Endothelial cell (in vitro differentiated cells): ENCODE measurements at regions not wholly inside any gene's neighbourhood (a gene's known extent, or its start where the extent isn't known, plus 50 kb on each side); places are given as distances from the start of the nearest gene placed in this dataset.

Source experiments
- DNase-seq: peaks from one replicate; pipeline ENCODE4 v3.0.0; 2021; ENCODE audit warnings: low spot score
- H3K27ac Mint-ChIP-seq: one replicate; pipeline ENCODE4 v1.8.0; 2021; ENCODE audit warnings: mixed read lengths, inconsistent platforms; ENCODE audit not compliant: unreplicated experiment
- H3K27me3 Mint-ChIP-seq: one replicate; pipeline ENCODE4 v1.8.0; 2021; ENCODE audit warnings: mild to moderate bottlenecking, moderate library complexity, mixed read lengths, inconsistent platforms; ENCODE audit not compliant: unreplicated experiment
- H3K36me3 Mint-ChIP-seq: one replicate; pipeline ENCODE4 v1.8.0; 2021; ENCODE audit warnings: mild to moderate bottlenecking, low read depth, mixed read lengths, inconsistent platforms; ENCODE audit not compliant: unreplicated experiment
- H3K4me1 Mint-ChIP-seq: one replicate; pipeline ENCODE4 v1.8.0; 2021; ENCODE audit warnings: mild to moderate bottlenecking, mixed read lengths, inconsistent platforms; ENCODE audit not compliant: unreplicated experiment
- H3K4me3 Mint-ChIP-seq: one replicate; pipeline ENCODE4 v1.8.0; 2021; ENCODE audit warnings: mild to moderate bottlenecking, mixed read lengths, inconsistent platforms; ENCODE audit not compliant: unreplicated experiment
- H3K9me3 Mint-ChIP-seq: one replicate; pipeline ENCODE4 v1.8.0; 2021; ENCODE audit warnings: mixed read lengths, inconsistent platforms; ENCODE audit not compliant: unreplicated experiment
- CTCF ChIP-seq: fragments of 200-600 bp; sonication (generic); IDR thresholded peaks from one replicate; pipeline ENCODE4 v1.5.0; 2021; ENCODE audit warnings: antibody characterized with exemption; ENCODE audit not compliant: unreplicated experiment

- Mint-ChIP-seq H3K9me3 (no peaks in the 10 kb centered on the region), H3K36me3 (peaks cover 10% of the 10 kb centered on the region), H3K4me1 (peaks cover 11% of the 10 kb centered on the region), H3K4me3 (no peak overlapping the region), H3K27me3 (peaks cover 1% of the 10 kb centered on the region), H3K27ac (no peak overlapping the region)
- DNase-seq, result no peak
- TF ChIP-seq CTCF, result no peak
These were observed 134.2 kb upstream of the NABP1 start for GRCh38 chr2:191543708-191544107.

GRCh38 chr2:191544461-191545062 is 133.4 kb upstream of the NABP1 start:
- Mint-ChIP-seq H3K27me3 (peaks cover 1% of the 10 kb centered on the region), H3K27ac (peak overlapping the region; percentile 39), H3K4me3 (no peak overlapping the region), H3K9me3 (no peaks in the 10 kb centered on the region), H3K4me1 (peaks cover 6% of the 10 kb centered on the region), H3K36me3 (peaks cover 10% of the 10 kb centered on the region)
- no peak for TF ChIP-seq CTCF
- no peak for DNase-seq

- H3K36me3 Mint-ChIP-seq, result peaks cover 10% of the 10 kb centered on the region
- peaks cover 6% of the 10 kb centered on the region for H3K4me1 Mint-ChIP-seq
- H3K27ac Mint-ChIP-seq, result no peak overlapping the region
These were observed 132.6 kb upstream of the NABP1 start for GRCh38 chr2:191545361-191545760.

GRCh38 chr2:191552066-191552465 is 125.9 kb upstream of the NABP1 start:
- H3K27ac Mint-ChIP-seq, result no peak overlapping the region
- peaks cover 9% of the 10 kb centered on the region for H3K4me1 Mint-ChIP-seq
- no peaks in the 10 kb centered on the region for H3K36me3 Mint-ChIP-seq
- TF ChIP-seq CTCF, result no peak
- no peak for DNase-seq
- no peaks in the 10 kb centered on the region for H3K27me3 Mint-ChIP-seq
- no peaks in the 10 kb centered on the region for H3K9me3 Mint-ChIP-seq
- H3K4me3 Mint-ChIP-seq, result no peak overlapping the region

More at GRCh38 chr2:191545361-191545760, 132.6 kb upstream of the NABP1 start:
- Mint-ChIP-seq H3K4me3 (peak overlapping the region; percentile 47), H3K9me3 (no peaks in the 10 kb centered on the region), H3K27me3 (peaks cover 1% of the 10 kb centered on the region)
- DNase-seq, result no peak
- TF ChIP-seq CTCF, result no peak

GRCh38 chr2:191554240-191554639 is 123.7 kb upstream of the NABP1 start:
- TF ChIP-seq CTCF, result no peak
- Mint-ChIP-seq H3K27ac (no peak overlapping the region), H3K9me3 (no peaks in the 10 kb centered on the region), H3K4me3 (no peak overlapping the region), H3K36me3 (no peaks in the 10 kb centered on the region), H3K4me1 (peaks cover 9% of the 10 kb centered on the region), H3K27me3 (no peaks in the 10 kb centered on the region)
- no peak for DNase-seq
